ENCODE measurements at regions not wholly inside any gene's neighbourhood (a gene's known extent, or its start where the extent isn't known, plus 50 kb on each side); places are given as distances from the start of the nearest gene placed in this dataset.

DNA sequence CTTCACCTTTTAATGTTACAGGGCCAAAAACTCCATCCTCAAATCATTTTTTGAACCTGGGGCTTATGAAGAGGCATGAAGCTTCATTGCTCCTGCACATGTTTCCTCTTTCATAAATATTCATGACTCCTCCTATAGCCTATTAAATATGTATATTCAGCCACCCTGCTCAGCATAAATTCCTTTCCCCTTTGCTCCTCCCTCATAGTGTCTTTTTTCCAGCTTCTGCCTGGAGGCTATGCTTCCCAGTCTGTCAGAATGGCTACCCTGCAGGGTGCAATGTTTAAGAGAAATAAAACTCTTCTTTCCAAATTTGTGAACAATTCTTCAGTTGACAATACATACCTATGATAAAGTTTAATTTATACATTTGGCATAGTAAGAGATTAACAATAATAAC, 1082.9 kb upstream of the CDH18 start:
- TF ChIP-seq, protein P1, sequence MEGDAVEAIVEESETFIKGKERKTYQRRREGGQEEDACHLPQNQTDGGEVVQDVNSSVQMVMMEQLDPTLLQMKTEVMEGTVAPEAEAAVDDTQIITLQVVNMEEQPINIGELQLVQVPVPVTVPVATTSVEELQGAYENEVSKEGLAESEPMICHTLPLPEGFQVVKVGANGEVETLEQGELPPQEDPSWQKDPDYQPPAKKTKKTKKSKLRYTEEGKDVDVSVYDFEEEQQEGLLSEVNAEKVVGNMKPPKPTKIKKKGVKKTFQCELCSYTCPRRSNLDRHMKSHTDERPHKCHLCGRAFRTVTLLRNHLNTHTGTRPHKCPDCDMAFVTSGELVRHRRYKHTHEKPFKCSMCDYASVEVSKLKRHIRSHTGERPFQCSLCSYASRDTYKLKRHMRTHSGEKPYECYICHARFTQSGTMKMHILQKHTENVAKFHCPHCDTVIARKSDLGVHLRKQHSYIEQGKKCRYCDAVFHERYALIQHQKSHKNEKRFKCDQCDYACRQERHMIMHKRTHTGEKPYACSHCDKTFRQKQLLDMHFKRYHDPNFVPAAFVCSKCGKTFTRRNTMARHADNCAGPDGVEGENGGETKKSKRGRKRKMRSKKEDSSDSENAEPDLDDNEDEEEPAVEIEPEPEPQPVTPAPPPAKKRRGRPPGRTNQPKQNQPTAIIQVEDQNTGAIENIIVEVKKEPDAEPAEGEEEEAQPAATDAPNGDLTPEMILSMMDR (IDR thresholded peaks at IDR 0.05): no peak
- TF ChIP-seq EP300 (IDR thresholded peaks at IDR 0.05) (no peak), POLR2AphosphoS5 (IDR thresholded peaks at IDR 0.05) (no peak)

Measured in stomach (tissue), 4 donors.